ENCODE measurements at regions not wholly inside any gene's neighbourhood (a gene's known extent, or its start where the extent isn't known, plus 50 kb on each side); places are given as distances from the start of the nearest gene placed in this dataset.
A peak's percentile ranks its signal among the peaks of the same experiment; 100 is the strongest.

GRCh38 chr2:6475155-6475940, 390.4 kb downstream of the CMPK2 start:
- H2AFZ ChIP-seq (replicated peaks) = peak overlapping the region; percentile 40
- H4K20me1 ChIP-seq (ENCODE audit: low read depth) = no peaks in the 10 kb centered on the region
- peaks cover 16% of the 10 kb centered on the region for H3K9me3 Mint-ChIP-seq
- DNase-seq (ENCODE audit: low spot score) = no peak
- H3F3A ChIP-seq (ENCODE audit: low read depth) = peaks cover 6% of the 10 kb centered on the region
- no peak for TF ChIP-seq EZH2phosphoT487 (IDR thresholded peaks at IDR 0.05)
- TF ChIP-seq EZH2 (IDR thresholded peaks at IDR 0.05) = no peak
- H3K9ac ChIP-seq = no peak overlapping the region
- no peak overlapping the region for H3K27ac ChIP-seq
- peaks cover 17% of the 10 kb centered on the region for H3K4me1 ChIP-seq
- H3K36me3 Mint-ChIP-seq = no peaks in the 10 kb centered on the region
- H3K27me3 Mint-ChIP-seq (ENCODE audit: insufficient read depth, low read depth) = peaks cover 5% of the 10 kb centered on the region
- H3K4me3 ChIP-seq = no peak overlapping the region
- H3K4me1 Mint-ChIP-seq = peaks cover 36% of the 10 kb centered on the region
- no peaks in the 10 kb centered on the region for H3K9me3 ChIP-seq (ENCODE audit: low read depth)
- no peaks in the 10 kb centered on the region for H3K79me2 ChIP-seq (ENCODE audit: low read depth)
- H3K27ac Mint-ChIP-seq = peak overlapping the region; percentile 6
- no peaks in the 10 kb centered on the region for H3K27me3 ChIP-seq
- no peak overlapping the region for H3K4me2 ChIP-seq
- no peaks in the 10 kb centered on the region for H3K36me3 ChIP-seq
- H3K4me3 Mint-ChIP-seq = no peak overlapping the region

- H4K20me1 ChIP-seq (ENCODE audit: low read depth) = no peaks in the 10 kb centered on the region
- H3K9ac ChIP-seq = no peak overlapping the region
- Mint-ChIP-seq H3K9me3 (peaks cover 33% of the 10 kb centered on the region), H3K4me1 (peaks cover 17% of the 10 kb centered on the region), H3K4me3 (no peak overlapping the region), H3K27me3 (ENCODE audit: insufficient read depth, low read depth) (peaks cover 3% of the 10 kb centered on the region), H3K36me3 (no peaks in the 10 kb centered on the region), H3K27ac (no peak overlapping the region)
- no peaks in the 10 kb centered on the region for H3K9me3 ChIP-seq (ENCODE audit: low read depth)
- H3K4me1 ChIP-seq = peaks cover 10% of the 10 kb centered on the region
- TF ChIP-seq EZH2 (IDR thresholded peaks at IDR 0.05) = no peak
- TF ChIP-seq EZH2phosphoT487 (IDR thresholded peaks at IDR 0.05) = no peak
- TF ChIP-seq CTCF (IDR thresholded peaks at IDR 0.05) = no peak
- no peak for DNase-seq (ENCODE audit: low spot score)
- H2AFZ ChIP-seq (replicated peaks) = no peak overlapping the region
- no peak overlapping the region for H3K4me3 ChIP-seq
- no peak overlapping the region for H3K4me2 ChIP-seq
- no peaks in the 10 kb centered on the region for H3K79me2 ChIP-seq (ENCODE audit: low read depth)
- H3K27me3 ChIP-seq = no peaks in the 10 kb centered on the region
- no peak overlapping the region for H3K27ac ChIP-seq
- no peaks in the 10 kb centered on the region for H3F3A ChIP-seq (ENCODE audit: low read depth)
- H3K36me3 ChIP-seq = no peaks in the 10 kb centered on the region
Observed at GRCh38 chr2:6480514-6480913, 385.2 kb downstream of the CMPK2 start.

GRCh38 chr2:6482256-6482655, 383.5 kb downstream of the CMPK2 start:
- Histone ChIP-seq H3K27me3 (no peaks in the 10 kb centered on the region), H2AFZ (replicated peaks) (no peak overlapping the region), H3K27ac (no peak overlapping the region), H3F3A (ENCODE audit: low read depth) (no peaks in the 10 kb centered on the region), H3K79me2 (ENCODE audit: low read depth) (no peaks in the 10 kb centered on the region), H3K9ac (no peak overlapping the region), H3K36me3 (no peaks in the 10 kb centered on the region), H4K20me1 (ENCODE audit: low read depth) (no peaks in the 10 kb centered on the region), H3K9me3 (ENCODE audit: low read depth) (no peaks in the 10 kb centered on the region), H3K4me3 (no peak overlapping the region), H3K4me1 (no peaks in the 10 kb centered on the region), H3K4me2 (no peak overlapping the region)
- Mint-ChIP-seq H3K36me3 (no peaks in the 10 kb centered on the region), H3K4me1 (peaks cover 4% of the 10 kb centered on the region), H3K4me3 (no peak overlapping the region), H3K27ac (peak overlapping the region; percentile 46), H3K27me3 (ENCODE audit: insufficient read depth, low read depth) (peaks cover 3% of the 10 kb centered on the region), H3K9me3 (peaks cover 33% of the 10 kb centered on the region)
- DNase-seq (ENCODE audit: low spot score) = no peak
- TF ChIP-seq EZH2phosphoT487 (IDR thresholded peaks at IDR 0.05) (no peak), EZH2 (IDR thresholded peaks at IDR 0.05) (no peak)

GRCh38 chr2:6487765-6488164, 377.9 kb downstream of the CMPK2 start:
- Histone ChIP-seq H3F3A (ENCODE audit: low read depth) (no peaks in the 10 kb centered on the region), H3K4me3 (no peak overlapping the region), H2AFZ (replicated peaks) (no peak overlapping the region), H3K9me3 (ENCODE audit: low read depth) (no peaks in the 10 kb centered on the region), H3K27ac (no peak overlapping the region), H3K9ac (no peak overlapping the region), H4K20me1 (ENCODE audit: low read depth) (no peaks in the 10 kb centered on the region), H3K36me3 (no peaks in the 10 kb centered on the region), H3K27me3 (no peaks in the 10 kb centered on the region), H3K79me2 (ENCODE audit: low read depth) (no peaks in the 10 kb centered on the region), H3K4me1 (peaks cover 12% of the 10 kb centered on the region), H3K4me2 (no peak overlapping the region)
- peaks cover 20% of the 10 kb centered on the region for H3K9me3 Mint-ChIP-seq
- peaks cover 6% of the 10 kb centered on the region for H3K36me3 Mint-ChIP-seq
- H3K4me1 Mint-ChIP-seq = peaks cover 20% of the 10 kb centered on the region
- H3K27ac Mint-ChIP-seq = no peak overlapping the region
- H3K27me3 Mint-ChIP-seq (ENCODE audit: insufficient read depth, low read depth) = peaks cover 6% of the 10 kb centered on the region
- no peak overlapping the region for H3K4me3 Mint-ChIP-seq
- no peak for TF ChIP-seq CTCF (IDR thresholded peaks at IDR 0.05)
- TF ChIP-seq EZH2phosphoT487 (IDR thresholded peaks at IDR 0.05) = no peak
- no peak for TF ChIP-seq EZH2 (IDR thresholded peaks at IDR 0.05)
- DNase-seq (ENCODE audit: low spot score) = no peak

All from neural progenitor cell (in vitro differentiated cells).